Pancreas (tissue), 10 donors: ENCODE measurements at regions not wholly inside any gene's neighbourhood (a gene's known extent, or its start where the extent isn't known, plus 50 kb on each side); places are given as distances from the start of the nearest gene placed in this dataset.

Experiments used
- ATAC-seq, 4 donors: fragments of 200-7000 bp; cut with Tn5 transposase; one replicate each; pipeline versions ENCODE4 v1.8.0 to v1.9.1; 2020; ENCODE audit warnings: mild to moderate bottlenecking in 4 of 4, moderate library complexity in 4 of 4
- DNase-seq, 6 donors: peaks; one replicate each; pipeline ENCODE4 v3.0.0-alpha.2; 2020
- FAIRE-seq: peaks from 2 replicates; lab custom pipeline; 2012; peaks lifted over from hg19 to GRCh38; lab: Jason Lieb, UNC
- H3K27ac ChIP-seq, 4 donors: fragments of 200-600 bp; sonication (generic); 1 replicate in 3 of 4; 2 replicates in 1 of 4; pipeline versions ENCODE4 v1.5.0 to v1.8.0; 2020
- H3K27me3 ChIP-seq, 4 donors: fragments of 200-600 bp; one replicate each; pipeline ENCODE4 v1.8.0; 2021
- H3K36me3 ChIP-seq, 3 donors: fragments of 200-600 bp; sonication (generic) in 1 of 3; one replicate each; pipeline versions ENCODE4 v1.5.0 to v1.8.0; 2020 to 2021
- H3K4me1 ChIP-seq, 3 donors: fragments of 200-600 bp; one replicate each; pipeline ENCODE4 v1.8.0; 2021
- H3K4me3 ChIP-seq, 4 donors: fragments of 200-600 bp; sonication (generic) in 2 of 4; one replicate each; pipeline versions ENCODE4 v1.5.0 to v1.8.0; 2020 to 2021
- H3K9me3 ChIP-seq, 4 donors: fragments of 200-600 bp; one replicate each; pipeline ENCODE4 v1.8.0; 2021
- CTCF ChIP-seq, 4 donors: fragments of 200-600 bp; sonication (generic) in 3 of 4; IDR thresholded peaks; one replicate each; pipeline versions ENCODE4 v1.5.0 to v1.8.0; 2021; ENCODE audit warnings: antibody characterized with exemption in 4 of 4
- WGBS, 2 donors: extraction: QIAGEN DNeasy Blood & Tissue Kit; methylation state at CpG; one replicate each; pipeline ENCODE4 v1.1.7; 2013; 5-methylcytosine and 5-hydroxymethylcytosine counted together
- intact Hi-C, 3 donors: fragments of 100-400 bp; cut with DNase I; formaldehyde crosslinking; loops; one replicate each; pipeline versions ENCODE4 v1.11.1 to v1.14.2; 2022
- donor health status: healthy with polysubstance abuse.
- donor health status: DM: no; HTN: no; CAD: no; lungs with moderate emphysema.
- donor health status: DM: no; HTN: no; CAD: no.
- donor health status: control.
- donor health status: control.
- donor health status: Bipolar disorder and iron deficiency.
- donor health status: DM: yes; HTN: yes; CAD: no.
- donor health status: DM: no; HTN: no; CAD: no.
- donor health status: DM: no; HTN: no; CAD: no.
- donor health status: DM: yes; HTN: yes; CAD: no.

- H3K27me3 ChIP-seq, result no peaks in the 10 kb centered on the region
- H3K4me1 ChIP-seq, result no peaks in the 10 kb centered on the region
- no peak for DNase-seq
- ATAC-seq, result no peak
- FAIRE-seq, result no peak
- H3K9me3 ChIP-seq, result no peaks in the 10 kb centered on the region
- no peak overlapping the region for H3K4me3 ChIP-seq
- 78 to 80% methylated on average over 3 of the region's 3 CpGs for WGBS, 2 donors
- H3K27ac ChIP-seq, result no peak overlapping the region
- TF ChIP-seq CTCF (IDR thresholded peaks at IDR 0.05), result no peak
- no peaks in the 10 kb centered on the region for H3K36me3 ChIP-seq
- intact Hi-C loops, result no loop called here
Measured at GRCh38 chrX:115901241-115901640, 269.3 kb upstream of the AGTR2 start.

GRCh38 chrX:115902995-115903394 is 267.5 kb upstream of the AGTR2 start:
- WGBS, 2 donors, result 79 to 84% methylated on average over 7 of the region's 7 CpGs
- intact Hi-C loops, result no loop called here
- Histone ChIP-seq H3K4me1 (no peaks in the 10 kb centered on the region), H3K4me3 (no peak overlapping the region), H3K27me3 (no peaks in the 10 kb centered on the region), H3K36me3 (no peaks in the 10 kb centered on the region), H3K9me3 (no peaks in the 10 kb centered on the region), H3K27ac (no peak overlapping the region)
- no peak for TF ChIP-seq CTCF (IDR thresholded peaks at IDR 0.05)
- ATAC-seq (no peak), FAIRE-seq (no peak), DNase-seq (no peak)

- WGBS, 2 donors, result 84 to 94% methylated on average over 2 of the region's 2 CpGs
- no peaks in the 10 kb centered on the region for H3K9me3 ChIP-seq
- H3K36me3 ChIP-seq, result no peaks in the 10 kb centered on the region
- DNase-seq (no peak), ATAC-seq (no peak), FAIRE-seq (no peak)
- no peak overlapping the region for H3K4me3 ChIP-seq
- no peak for TF ChIP-seq CTCF (IDR thresholded peaks at IDR 0.05)
- no peaks in the 10 kb centered on the region for H3K4me1 ChIP-seq
- H3K27me3 ChIP-seq, result peaks cover 0 to 4% (median 0%) of the 10 kb centered on the region in 4 donors
- H3K27ac ChIP-seq, result no peak overlapping the region
- intact Hi-C loops, result no loop called here
Measured at GRCh38 chrX:115906276-115906675, 264.3 kb upstream of the AGTR2 start.

- Histone ChIP-seq H3K36me3 (no peaks in the 10 kb centered on the region), H3K27ac (no peak overlapping the region), H3K4me1 (no peaks in the 10 kb centered on the region), H3K27me3 (peaks cover 0 to 4% (median 0%) of the 10 kb centered on the region in 4 donors), H3K4me3 (no peak overlapping the region), H3K9me3 (no peaks in the 10 kb centered on the region)
- DNase-seq (no peak), ATAC-seq (no peak), FAIRE-seq (no peak)
- no peak for TF ChIP-seq CTCF (IDR thresholded peaks at IDR 0.05)
- intact Hi-C loops, result no loop called here
- 86 to 90% methylated on average over 3 of the region's 3 CpGs for WGBS, 2 donors
Measured at GRCh38 chrX:115906881-115907280, 263.7 kb upstream of the AGTR2 start.

- no peaks in the 10 kb centered on the region for H3K9me3 ChIP-seq
- no peaks in the 10 kb centered on the region for H3K4me1 ChIP-seq
- H3K27me3 ChIP-seq, result peaks cover 0 to 8% (median 0%) of the 10 kb centered on the region in 4 donors
- H3K36me3 ChIP-seq, result no peaks in the 10 kb centered on the region
- H3K27ac ChIP-seq, result no peak overlapping the region
- TF ChIP-seq CTCF (IDR thresholded peaks at IDR 0.05), result no peak
- intact Hi-C loops, result no loop called here
- no peak for FAIRE-seq
- 85 to 91% methylated on average over 4 of the region's 4 CpGs for WGBS, 2 donors
- DNase-seq, result no peak
- H3K4me3 ChIP-seq, result no peak overlapping the region
- ATAC-seq, result no peak
Measured at GRCh38 chrX:115909017-115909416, 261.5 kb upstream of the AGTR2 start.
